ENCODE measurements at regions not wholly inside any gene's neighbourhood (a gene's known extent, or its start where the extent isn't known, plus 50 kb on each side); places are given as distances from the start of the nearest gene placed in this dataset.

DNA sequence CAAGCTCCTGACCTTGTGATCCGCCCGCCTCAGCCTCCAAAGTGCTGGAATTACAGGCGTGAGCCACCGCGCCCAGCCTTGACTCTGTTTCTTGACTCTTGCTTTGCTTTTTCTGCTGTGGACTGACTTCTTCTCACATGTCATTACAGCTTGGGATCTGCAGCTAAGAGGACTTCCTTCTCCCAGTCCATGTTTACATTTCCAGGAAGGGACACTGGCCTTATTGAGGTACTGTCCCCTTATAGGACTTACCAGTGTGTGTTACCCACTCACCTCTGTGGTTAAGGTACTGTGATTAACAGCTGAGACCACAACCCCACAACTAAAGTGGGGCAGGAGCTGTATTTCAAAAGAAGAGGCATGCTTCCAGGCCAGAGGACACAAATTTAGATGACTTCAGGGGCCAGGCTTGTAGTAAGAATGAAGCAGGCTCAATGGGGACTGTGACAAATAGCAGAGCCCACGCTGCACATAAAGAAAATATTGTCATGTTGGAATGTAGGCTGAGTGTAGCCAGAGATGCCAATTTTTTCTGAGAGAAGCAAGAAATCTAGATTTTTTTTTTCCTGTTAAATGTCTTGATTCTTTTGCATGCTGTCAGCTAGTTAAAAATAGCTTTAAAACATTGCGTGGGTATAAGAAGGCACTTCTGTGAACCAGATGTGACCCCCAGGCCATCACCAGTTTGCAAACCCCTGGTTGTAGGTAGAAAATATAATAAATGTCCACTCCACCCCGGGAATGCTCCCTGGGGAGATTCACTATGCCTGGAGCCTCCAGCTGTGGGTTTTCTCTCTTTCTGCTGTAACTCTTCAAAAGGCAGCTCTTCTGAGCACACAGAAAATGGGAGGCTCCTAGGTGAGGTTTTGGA lies 75.0 kb downstream of the PTPDC1 start:
- no peak for ATAC-seq (ENCODE audit: low FRiP score)
- no peak for TF ChIP-seq CTCF (IDR thresholded peaks at IDR 0.05)

DNA sequence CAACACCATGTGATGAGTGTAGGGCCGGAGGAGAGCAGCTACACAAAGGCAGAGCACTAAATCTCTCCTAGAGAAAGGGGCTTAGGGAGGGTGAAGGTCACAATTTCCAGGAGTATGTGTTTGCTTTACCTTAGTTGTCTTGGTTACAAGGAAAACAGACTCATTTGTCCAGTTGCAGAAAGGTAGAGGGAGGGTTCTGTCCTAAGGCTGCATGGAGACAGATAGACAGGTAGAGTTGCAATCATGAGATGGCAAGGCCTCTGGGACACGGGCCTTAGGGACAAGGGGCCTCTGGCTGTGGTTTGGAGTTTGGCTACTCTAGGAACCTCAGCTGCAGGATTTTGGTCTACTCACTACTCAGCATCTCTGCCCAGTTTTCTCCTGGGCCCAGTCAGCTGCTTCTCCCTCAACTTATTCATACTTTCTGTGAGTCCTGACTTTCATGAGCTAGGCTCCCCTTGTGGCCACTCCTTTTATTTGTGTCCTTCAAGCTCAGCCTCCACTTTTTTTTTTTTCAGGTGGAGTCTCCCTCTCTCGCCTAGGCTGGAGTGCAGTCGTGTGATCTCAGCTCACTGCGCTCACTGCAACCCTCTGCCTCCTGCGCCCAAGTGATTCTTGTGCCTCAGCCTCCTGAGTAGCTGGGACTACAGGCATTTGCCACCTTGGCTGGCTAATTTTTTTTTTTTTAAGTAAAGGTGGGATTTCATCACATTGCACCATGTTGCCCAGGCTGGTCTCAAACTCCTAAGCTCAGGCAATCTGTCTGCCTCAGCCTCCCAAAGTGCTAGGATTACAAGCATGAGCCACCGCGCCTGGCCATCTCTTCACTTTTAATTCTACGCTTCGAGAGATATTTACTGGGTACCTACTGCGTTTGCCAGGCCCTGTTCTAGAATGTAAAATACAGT lies 76.6 kb downstream of the PTPDC1 start:
- no peak for TF ChIP-seq CTCF (IDR thresholded peaks at IDR 0.05)
- no peak for ATAC-seq (ENCODE audit: low FRiP score)
- DNase-seq (ENCODE audit: low spot score), result no peak

More for the DNA sequence above, 75.0 kb downstream of the PTPDC1 start:
- DNase-seq (ENCODE audit: low spot score), result no peak

DNA sequence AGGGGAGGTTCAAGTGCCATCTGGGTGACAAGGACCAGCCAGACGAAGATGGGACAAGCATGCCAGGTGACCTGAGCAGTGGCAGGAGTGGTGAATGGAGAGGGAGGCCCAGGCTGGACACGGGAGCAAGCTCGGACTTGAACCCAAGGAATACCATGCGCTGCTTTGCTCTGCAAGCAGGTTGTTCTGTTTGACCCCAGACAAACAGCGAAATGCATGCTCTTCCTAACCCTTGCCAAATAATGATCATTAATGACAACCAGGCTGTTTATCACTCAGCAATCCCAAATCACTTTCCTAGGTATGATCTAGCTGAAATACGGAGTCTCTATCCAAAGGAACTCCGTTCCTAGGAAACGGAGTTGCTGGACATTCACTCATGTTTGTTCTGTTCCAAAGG lies 77.4 kb downstream of the PTPDC1 start:
- ATAC-seq (ENCODE audit: low FRiP score) (no peak), DNase-seq (ENCODE audit: low spot score) (no peak)
- TF ChIP-seq CTCF (IDR thresholded peaks at IDR 0.05), result no peak

- TF ChIP-seq CTCF (IDR thresholded peaks at IDR 0.05), result no peak
- no peak for DNase-seq (ENCODE audit: low spot score)
- no peak for ATAC-seq (ENCODE audit: low FRiP score)
Observed at GRCh38 chr9:94164806-94165549, 80.7 kb downstream of the PTPDC1 start.

GRCh38 chr9:94165592-94166235 lies 81.5 kb downstream of the PTPDC1 start:
- peak; percentile 89 for DNase-seq (ENCODE audit: low spot score)
- no peak for TF ChIP-seq CTCF (IDR thresholded peaks at IDR 0.05)
- peak; percentile 97 for ATAC-seq (ENCODE audit: low FRiP score)

GRCh38 chr9:94166236-94166975 lies 82.1 kb downstream of the PTPDC1 start:
- TF ChIP-seq CTCF (IDR thresholded peaks at IDR 0.05), result no peak
- peak; percentile 94 for DNase-seq (ENCODE audit: low spot score)
- ATAC-seq (ENCODE audit: low FRiP score), result peak; percentile 87

Measured in omental fat pad (tissue), 3 donors.